H1 (cell line): ENCODE measurements at regions not wholly inside any gene's neighbourhood (a gene's known extent, or its start where the extent isn't known, plus 50 kb on each side); places are given as distances from the start of the nearest gene placed in this dataset.

Experiments used
- BACH1 ChIP-seq: IDR thresholded peaks from 2 replicates; pipeline ENCODE4 v1.6.1; 2012; ENCODE audit warnings: low read length, improper control_type of control experiment
- CBX5 ChIP-seq: fragments of 300-800, 300-1000 bp; sonication (generic); IDR thresholded peaks from 2 replicates; pipeline ENCODE4 v1.7.1; 2016; ENCODE audit warnings: antibody characterized with exemption, low read length, low read depth
- CHD7 ChIP-seq: fragments of 300-600 bp; sonication (generic); IDR thresholded peaks from 2 replicates; pipeline ENCODE4 v1.7.1; 2012; ENCODE audit warnings: low read length, moderate library complexity, mild to moderate bottlenecking, inconsistent platforms; ENCODE audit not compliant: insufficient replicate concordance
- GABPA ChIP-seq: IDR thresholded peaks from 2 replicates; pipeline ENCODE4 v1.6.1; 2011; ENCODE audit warnings: mild to moderate bottlenecking, low read length, moderate library complexity, borderline replicate concordance; ENCODE audit not compliant: insufficient read depth
- NANOG ChIP-seq: IDR thresholded peaks from 2 replicates; pipeline ENCODE4 v1.6.1; 2011; ENCODE audit warnings: low read length, low read depth, mild to moderate bottlenecking, inconsistent platforms; ENCODE audit not compliant: insufficient read depth, poor library complexity, severe bottlenecking
- RXRA ChIP-seq: IDR thresholded peaks from 2 replicates; pipeline ENCODE4 v1.6.1; 2011; ENCODE audit warnings: low read depth, mild to moderate bottlenecking, low read length, moderate library complexity; ENCODE audit not compliant: insufficient read depth
- SIX5 ChIP-seq: IDR thresholded peaks from 2 replicates; pipeline ENCODE4 v1.6.1; 2011; ENCODE audit warnings: mild to moderate bottlenecking, low read depth, low read length
- TAF1 ChIP-seq: IDR thresholded peaks from 2 replicates; pipeline ENCODE4 v1.6.1; 2011; ENCODE audit warnings: mild to moderate bottlenecking, low read depth, low read length
- TAF7 ChIP-seq: optimal IDR thresholded peaks from 2 replicates; pipeline ENCODE3; 2011; ENCODE audit warnings: low read depth, mild to moderate bottlenecking, inconsistent platforms, low read length, moderate library complexity, borderline replicate concordance

DNA sequence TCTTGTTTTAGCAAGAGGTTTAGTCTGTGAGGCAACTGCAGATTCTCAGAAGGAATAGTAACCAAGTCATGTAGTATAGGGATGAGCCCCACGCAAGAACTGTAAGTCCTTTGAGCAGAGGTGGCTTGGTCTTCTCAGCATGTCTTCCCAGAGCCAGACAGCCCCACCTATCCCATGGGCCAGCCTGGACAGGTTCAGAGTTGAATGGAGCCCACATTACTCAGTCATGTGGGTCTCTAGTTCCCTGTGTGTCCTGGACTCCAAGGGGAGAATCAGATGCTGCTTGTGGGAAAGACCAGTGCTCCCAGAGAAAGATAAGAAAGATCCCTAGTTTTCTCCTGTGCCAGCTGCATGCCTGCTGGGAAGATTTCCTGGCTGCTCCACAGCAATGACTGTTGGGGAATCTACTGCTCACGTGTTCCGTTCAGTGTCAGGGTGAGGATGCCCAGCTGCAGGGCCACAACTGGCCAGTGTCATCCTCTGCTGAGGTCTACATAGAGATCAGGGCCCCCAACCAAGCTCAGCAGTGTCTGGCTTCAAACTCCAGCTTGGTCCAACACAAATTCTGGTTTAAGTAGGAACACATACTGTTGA lies 66.9 kb upstream of the UNC5B start (continued):
- TF ChIP-seq CHD7, result no peak
- no peak for TF ChIP-seq SIX5
- TF ChIP-seq CBX5, result no peak
- no peak for TF ChIP-seq GABPA
- TF ChIP-seq BACH1, result no peak
- no peak for TF ChIP-seq RXRA
- TF ChIP-seq TAF7, result no peak
- no peak for TF ChIP-seq TAF1
- no peak for TF ChIP-seq NANOG
